ENCODE measurements at regions not wholly inside any gene's neighbourhood (a gene's known extent, or its start where the extent isn't known, plus 50 kb on each side); places are given as distances from the start of the nearest gene placed in this dataset.

DNA sequence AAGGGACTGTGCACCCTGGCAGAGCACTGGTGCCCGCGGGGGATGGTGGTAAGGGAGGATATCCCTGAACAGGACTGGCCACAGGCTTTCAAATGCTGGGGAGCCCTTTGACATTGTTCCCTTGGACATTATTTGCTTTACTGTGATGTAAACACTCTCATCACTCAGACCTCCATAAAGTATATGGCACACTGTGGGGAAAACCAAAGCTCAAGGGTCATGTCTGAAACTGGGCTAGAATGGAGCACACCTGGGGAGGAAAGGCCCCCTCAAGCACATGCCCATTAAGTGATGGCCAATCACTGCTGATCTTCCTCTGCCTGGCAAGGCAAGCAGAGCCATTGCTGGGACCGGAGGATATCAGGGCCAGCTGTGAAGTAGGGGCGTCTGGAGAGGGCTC, 60.9 kb upstream of the TENM4 start:
- TF ChIP-seq, protein P1, sequence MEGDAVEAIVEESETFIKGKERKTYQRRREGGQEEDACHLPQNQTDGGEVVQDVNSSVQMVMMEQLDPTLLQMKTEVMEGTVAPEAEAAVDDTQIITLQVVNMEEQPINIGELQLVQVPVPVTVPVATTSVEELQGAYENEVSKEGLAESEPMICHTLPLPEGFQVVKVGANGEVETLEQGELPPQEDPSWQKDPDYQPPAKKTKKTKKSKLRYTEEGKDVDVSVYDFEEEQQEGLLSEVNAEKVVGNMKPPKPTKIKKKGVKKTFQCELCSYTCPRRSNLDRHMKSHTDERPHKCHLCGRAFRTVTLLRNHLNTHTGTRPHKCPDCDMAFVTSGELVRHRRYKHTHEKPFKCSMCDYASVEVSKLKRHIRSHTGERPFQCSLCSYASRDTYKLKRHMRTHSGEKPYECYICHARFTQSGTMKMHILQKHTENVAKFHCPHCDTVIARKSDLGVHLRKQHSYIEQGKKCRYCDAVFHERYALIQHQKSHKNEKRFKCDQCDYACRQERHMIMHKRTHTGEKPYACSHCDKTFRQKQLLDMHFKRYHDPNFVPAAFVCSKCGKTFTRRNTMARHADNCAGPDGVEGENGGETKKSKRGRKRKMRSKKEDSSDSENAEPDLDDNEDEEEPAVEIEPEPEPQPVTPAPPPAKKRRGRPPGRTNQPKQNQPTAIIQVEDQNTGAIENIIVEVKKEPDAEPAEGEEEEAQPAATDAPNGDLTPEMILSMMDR (IDR thresholded peaks at IDR 0.05): no peak
- TF ChIP-seq EP300 (IDR thresholded peaks at IDR 0.05) (no peak), POLR2A (IDR thresholded peaks at IDR 0.05) (no peak)
